ENCODE measurements at regions not wholly inside any gene's neighbourhood (a gene's known extent, or its start where the extent isn't known, plus 50 kb on each side); places are given as distances from the start of the nearest gene placed in this dataset.

DNA sequence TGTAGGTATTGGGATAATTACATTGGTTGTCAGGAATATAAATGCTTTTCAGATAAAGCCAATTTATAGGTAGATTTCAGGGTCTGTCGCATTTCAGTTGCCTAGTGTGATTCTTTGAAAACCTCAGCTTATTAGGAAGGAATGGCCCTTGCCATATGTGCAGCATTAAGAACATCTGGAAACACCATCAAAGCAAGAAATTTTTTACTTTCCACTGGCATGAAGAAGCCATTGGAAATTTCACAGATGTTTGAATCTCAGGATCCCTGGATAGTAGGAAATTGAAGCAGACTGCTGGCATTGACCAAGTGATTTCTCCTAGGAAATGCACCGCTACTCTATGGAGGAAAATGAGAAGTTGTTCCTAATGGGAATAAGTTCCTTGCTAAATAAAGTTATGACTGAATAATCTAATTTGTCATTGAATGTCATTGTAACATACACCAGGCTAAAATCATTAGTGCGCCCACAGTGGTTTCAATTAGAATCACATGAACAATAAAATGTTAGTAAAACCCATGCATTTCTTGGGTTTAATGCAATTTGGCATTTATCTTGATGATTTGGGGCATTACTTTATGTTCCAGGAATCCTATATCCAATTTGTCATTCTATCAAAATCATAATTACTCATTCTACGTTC lies 950.1 kb downstream of the EPHA7 start:
- H3K4me3 ChIP-seq (ENCODE audit: low read depth, low read length), result no peak overlapping the region
- TF ChIP-seq, protein P1, sequence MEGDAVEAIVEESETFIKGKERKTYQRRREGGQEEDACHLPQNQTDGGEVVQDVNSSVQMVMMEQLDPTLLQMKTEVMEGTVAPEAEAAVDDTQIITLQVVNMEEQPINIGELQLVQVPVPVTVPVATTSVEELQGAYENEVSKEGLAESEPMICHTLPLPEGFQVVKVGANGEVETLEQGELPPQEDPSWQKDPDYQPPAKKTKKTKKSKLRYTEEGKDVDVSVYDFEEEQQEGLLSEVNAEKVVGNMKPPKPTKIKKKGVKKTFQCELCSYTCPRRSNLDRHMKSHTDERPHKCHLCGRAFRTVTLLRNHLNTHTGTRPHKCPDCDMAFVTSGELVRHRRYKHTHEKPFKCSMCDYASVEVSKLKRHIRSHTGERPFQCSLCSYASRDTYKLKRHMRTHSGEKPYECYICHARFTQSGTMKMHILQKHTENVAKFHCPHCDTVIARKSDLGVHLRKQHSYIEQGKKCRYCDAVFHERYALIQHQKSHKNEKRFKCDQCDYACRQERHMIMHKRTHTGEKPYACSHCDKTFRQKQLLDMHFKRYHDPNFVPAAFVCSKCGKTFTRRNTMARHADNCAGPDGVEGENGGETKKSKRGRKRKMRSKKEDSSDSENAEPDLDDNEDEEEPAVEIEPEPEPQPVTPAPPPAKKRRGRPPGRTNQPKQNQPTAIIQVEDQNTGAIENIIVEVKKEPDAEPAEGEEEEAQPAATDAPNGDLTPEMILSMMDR (conservative IDR thresholded peaks at IDR 0.05; ENCODE audit: low read depth, low read length), result no peak
- DNase-seq (ENCODE audit: low read depth), result no peak

GRCh38 chr6:92468066-92468465 lies 951.3 kb downstream of the EPHA7 start:
- TF ChIP-seq, protein P1 (conservative IDR thresholded peaks at IDR 0.05; ENCODE audit: low read depth, low read length), result no peak
- no peak overlapping the region for H3K4me3 ChIP-seq (ENCODE audit: low read depth, low read length)
- DNase-seq (ENCODE audit: low read depth), result no peak

- TF ChIP-seq, protein P1 (conservative IDR thresholded peaks at IDR 0.05; ENCODE audit: low read depth, low read length), result no peak
Observed at GRCh38 chr6:92460133-92460532, 959.2 kb downstream of the EPHA7 start.

GRCh38 chr6:92459606-92460005 lies 959.8 kb downstream of the EPHA7 start:
- no peak overlapping the region for H3K4me3 ChIP-seq (ENCODE audit: low read depth, low read length)
- DNase-seq (ENCODE audit: low read depth), result no peak
- TF ChIP-seq, protein P1 (conservative IDR thresholded peaks at IDR 0.05; ENCODE audit: low read depth, low read length), result no peak

More at GRCh38 chr6:92460133-92460532, 959.2 kb downstream of the EPHA7 start:
- no peak overlapping the region for H3K4me3 ChIP-seq (ENCODE audit: low read depth, low read length)
- no peak for DNase-seq (ENCODE audit: low read depth)

GRCh38 chr6:92446052-92446451 lies 973.3 kb downstream of the EPHA7 start:
- no peak overlapping the region for H3K4me3 ChIP-seq (ENCODE audit: low read depth, low read length)
- TF ChIP-seq, protein P1 (conservative IDR thresholded peaks at IDR 0.05; ENCODE audit: low read depth, low read length), result no peak
- no peak for DNase-seq (ENCODE audit: low read depth)

DNA sequence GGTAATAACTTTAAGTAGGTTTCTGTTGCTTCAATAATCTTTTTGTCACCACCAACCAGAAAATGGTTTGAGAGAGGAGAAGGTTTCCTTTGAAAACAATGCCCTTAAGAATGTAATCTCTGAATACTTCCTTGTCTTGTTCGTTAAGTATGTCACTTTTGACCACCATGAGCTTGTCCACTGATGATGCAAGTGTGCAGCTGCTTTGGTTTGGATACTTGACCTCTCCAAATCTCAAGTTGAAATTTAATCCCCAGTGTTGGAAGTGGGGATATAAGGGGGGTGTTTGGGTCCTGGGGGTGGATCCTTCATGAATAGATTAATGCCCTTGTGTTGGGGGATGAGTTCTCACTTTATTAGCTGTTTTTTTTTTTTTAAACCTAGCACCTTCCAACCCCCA lies 985.4 kb downstream of the EPHA7 start:
- no peak for DNase-seq (ENCODE audit: low read depth)
- TF ChIP-seq, protein P1 (conservative IDR thresholded peaks at IDR 0.05; ENCODE audit: low read depth, low read length), result no peak

GRCh38 chr6:92431502-92431901 lies 987.9 kb downstream of the EPHA7 start:
- no peak for DNase-seq (ENCODE audit: low read depth)

More for the DNA sequence above, 985.4 kb downstream of the EPHA7 start:
- no peak overlapping the region for H3K4me3 ChIP-seq (ENCODE audit: low read depth, low read length)

More at GRCh38 chr6:92431502-92431901, 987.9 kb downstream of the EPHA7 start:
- no peak overlapping the region for H3K4me3 ChIP-seq (ENCODE audit: low read depth, low read length)
- TF ChIP-seq, protein P1 (conservative IDR thresholded peaks at IDR 0.05; ENCODE audit: low read depth, low read length), result no peak
